Body of pancreas (tissue), 4 donors: ENCODE measurements at regions not wholly inside any gene's neighbourhood (a gene's known extent, or its start where the extent isn't known, plus 50 kb on each side); places are given as distances from the start of the nearest gene placed in this dataset.

Experiments used
- CTCF ChIP-seq, 7 experiments: fragments of 450-650 bp in 4 of 7; fragments of 200-600 bp in 3 of 7; sonication (generic) in 3 of 7; IDR thresholded peaks; one replicate each; pipeline ENCODE4 v1.5.1; 2016 to 2019; ENCODE audit warnings: antibody characterized with exemption in 7 of 7
- POLR2A ChIP-seq, 3 donors: fragments of 450-650 bp; IDR thresholded peaks; one replicate each; pipeline ENCODE4 v1.6.1; 2016; ENCODE audit warnings: antibody characterized with exemption in 3 of 3, mild to moderate bottlenecking in 2 of 3

- TF ChIP-seq CTCF (IDR thresholded peaks at IDR 0.05) (no peak), POLR2A (IDR thresholded peaks at IDR 0.05) (no peak)
Measured at GRCh38 chr1:229092377-229093237, 178.3 kb upstream of the RAB4A start.
